Left ventricle myocardium superior (tissue), 1 donor: ENCODE measurements at regions not wholly inside any gene's neighbourhood (a gene's known extent, or its start where the extent isn't known, plus 50 kb on each side); places are given as distances from the start of the nearest gene placed in this dataset.
"Not testable (repeated sequence)": the region's sequence is repeated elsewhere in the genome, so short reads cannot be mapped to it uniquely, and the experiment has no call there.

Experiments used
- ATAC-seq: fragments of 200-7000 bp; cut with Tn5 transposase; one replicate; pipeline ENCODE4 v1.9.1; 2020; ENCODE audit warnings: mild to moderate bottlenecking, moderate library complexity
- DNase-seq: peaks from one replicate; pipeline ENCODE4 v3.0.0-alpha.2; 2020
- intact Hi-C: fragments of 100-400 bp; cut with micrococcal nuclease; formaldehyde crosslinking; loops from one replicate; pipeline ENCODE4 v1.11.0; 2022
- donor health status: DM: no; HTN: yes; CAD: no; lungs with severe emphysema.

DNA sequence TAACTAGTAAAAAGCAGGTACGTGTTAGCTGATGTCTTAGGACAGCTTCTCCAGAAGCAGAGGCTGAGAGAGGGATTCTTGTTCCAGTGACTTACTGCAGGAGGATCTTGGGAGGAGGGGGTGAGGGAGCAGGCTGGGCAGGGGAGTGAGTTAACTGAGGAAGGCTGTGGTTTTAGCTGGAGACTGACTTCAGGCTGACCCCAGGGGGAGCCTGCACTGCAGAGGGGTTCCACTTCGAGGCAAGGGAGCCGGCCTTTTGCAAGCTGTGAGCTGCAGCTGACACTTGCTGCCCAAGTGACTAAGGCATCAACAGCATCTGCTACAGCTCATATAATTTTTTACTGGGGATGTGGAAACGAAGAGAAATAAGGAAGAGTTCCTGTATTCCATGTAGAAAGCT, 50.4 kb upstream of the SOD1 start:
- intact Hi-C loops = no loop called here
- ATAC-seq (no peak), DNase-seq (no peak)

DNA sequence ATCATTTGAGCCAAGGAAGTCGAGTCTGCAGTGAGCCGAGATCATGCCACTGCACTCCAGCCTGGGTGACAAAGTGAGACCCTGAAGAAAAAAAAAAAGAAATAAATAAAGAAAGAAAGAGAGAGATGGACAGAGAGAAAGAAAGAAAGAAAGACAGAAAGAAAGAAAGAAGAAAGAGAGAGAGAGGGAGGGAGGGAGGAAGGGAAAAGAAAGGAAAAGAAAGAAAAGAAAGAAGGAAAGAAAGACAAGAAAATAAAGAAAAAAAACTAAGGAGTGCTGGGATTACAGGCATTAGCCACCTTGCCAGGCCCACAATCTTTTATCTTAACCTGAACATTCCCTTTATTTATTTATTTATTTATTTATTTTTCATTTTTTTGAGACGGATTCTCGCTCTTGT, 51.7 kb upstream of the SOD1 start:
- ATAC-seq (no peak), DNase-seq (no peak)
- intact Hi-C loops = no loop called here

DNA sequence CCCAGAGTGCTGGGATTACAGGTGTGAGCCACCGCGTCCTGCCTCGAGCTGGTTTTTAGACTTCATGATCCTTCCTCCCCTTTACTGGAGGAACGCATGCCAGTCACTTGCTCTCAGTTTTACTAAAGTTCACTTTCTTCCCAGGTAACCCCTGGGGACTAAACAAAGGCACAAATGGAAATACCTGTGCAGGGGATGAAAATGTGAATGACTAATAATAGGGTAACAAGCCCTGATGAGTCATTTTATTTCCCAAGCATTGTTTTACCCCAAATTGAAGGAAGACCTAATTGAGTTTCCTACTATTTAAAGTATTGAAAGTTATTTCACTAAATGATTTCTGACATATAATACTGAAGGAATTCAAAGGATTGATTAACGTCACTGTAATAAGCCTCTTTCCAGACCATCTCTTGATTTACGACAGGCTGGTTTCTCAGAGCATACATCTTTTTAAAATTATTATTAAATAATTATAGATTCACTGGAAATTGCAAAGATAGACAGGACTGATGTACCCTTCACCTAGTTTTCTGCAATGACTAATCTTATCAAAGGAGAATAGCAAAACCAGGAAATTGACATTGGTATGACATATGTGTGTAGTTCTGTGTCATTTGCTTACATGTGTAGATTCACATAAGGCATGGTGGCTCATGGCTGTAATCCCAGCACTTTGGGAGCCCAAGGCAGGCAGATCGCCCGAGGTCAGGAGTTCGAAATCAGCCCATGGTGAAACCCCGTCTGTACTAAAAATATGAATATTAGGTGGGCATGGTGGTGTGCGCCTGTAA, 53.2 kb upstream of the SOD1 start:
- ATAC-seq (no peak), DNase-seq (no peak)
- intact Hi-C loops = no loop called here

DNA sequence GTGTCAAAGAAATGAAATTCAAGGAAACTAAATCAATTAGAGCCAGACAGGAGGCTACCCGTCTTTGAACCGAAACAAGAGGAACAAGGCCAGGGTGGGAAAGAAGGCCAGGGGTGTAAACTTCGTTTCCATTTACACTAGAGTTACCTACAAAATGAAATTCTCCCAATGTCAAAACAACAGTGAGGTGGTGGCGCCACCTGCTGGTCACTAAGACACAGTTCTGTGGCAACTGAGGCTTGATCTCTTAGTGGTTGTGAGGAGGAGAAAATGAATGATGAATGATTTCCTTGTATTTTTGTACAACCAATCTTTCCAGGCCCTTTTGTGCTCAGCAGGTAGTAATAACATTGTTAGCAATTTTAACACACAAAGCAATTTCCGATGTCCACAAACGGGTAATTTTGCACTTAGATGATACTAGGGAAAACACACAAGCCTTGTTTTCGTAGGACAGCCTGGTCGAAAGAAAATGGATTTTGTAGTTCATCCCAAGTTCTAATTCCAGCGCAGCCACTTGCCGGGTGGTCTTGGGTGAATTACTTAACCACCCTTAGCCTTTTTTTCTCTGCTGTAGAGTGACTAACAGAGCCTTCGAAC, 54.8 kb upstream of the SOD1 start:
- ATAC-seq (peak; percentile 60), DNase-seq (peak; percentile 83)
- intact Hi-C loops = loop anchor here (5.0 kb wide), 1 partner anchor 407 kb away; no protein-coding TSS in a partner anchor

- intact Hi-C loops = loop anchor here (10.0 kb wide), 1 partner anchor 495 kb away; no protein-coding TSS in a partner anchor
- ATAC-seq = no peak
- DNase-seq = no peak
Observed at GRCh38 chr21:31599563-31599962, 59.9 kb upstream of the SOD1 start.

DNA sequence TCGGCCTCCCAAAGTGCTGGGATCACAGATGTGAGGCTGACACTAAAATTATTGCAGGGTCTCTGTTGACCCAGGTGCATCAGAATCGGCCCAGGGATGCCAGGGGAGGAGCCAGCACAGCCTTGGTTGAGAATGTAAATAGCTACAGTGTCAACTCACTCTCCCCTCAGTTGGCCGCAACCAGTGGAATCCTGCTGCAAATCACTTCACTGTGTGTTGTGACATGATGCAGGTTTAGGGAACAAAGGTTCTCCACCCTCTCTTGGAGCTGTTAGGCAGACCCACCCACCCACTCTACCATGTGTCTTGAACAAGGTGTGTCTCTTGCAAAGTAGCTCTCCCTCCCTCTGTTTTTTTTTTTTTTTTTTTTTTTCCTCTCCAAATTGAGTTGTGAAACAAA, 60.5 kb upstream of the SOD1 start:
- ATAC-seq (no peak), DNase-seq (no peak)
- intact Hi-C loops = loop anchor here (10.0 kb wide), 1 partner anchor 494 kb away; no protein-coding TSS in a partner anchor

DNA sequence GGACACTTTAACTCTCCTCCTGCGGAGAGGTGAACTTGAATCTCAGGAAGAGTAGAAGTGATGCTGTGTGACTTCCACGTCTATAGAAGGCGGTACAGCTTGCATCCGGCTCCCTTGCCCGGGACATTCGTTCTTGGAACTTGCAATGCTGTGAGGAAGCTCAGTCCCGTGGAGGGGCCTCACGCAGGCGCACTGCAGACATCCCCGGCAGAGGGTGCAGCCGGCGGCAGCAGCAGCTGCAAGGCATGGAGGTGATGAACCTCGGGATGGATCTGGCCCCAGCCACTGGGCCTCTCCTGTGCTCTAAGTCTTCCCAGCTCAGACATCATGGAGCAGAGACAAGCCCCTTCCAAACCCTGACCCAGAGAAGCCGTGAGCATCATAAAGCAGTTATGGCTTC, 61.8 kb upstream of the SOD1 start:
- no peak for ATAC-seq
- intact Hi-C loops = loop anchor here (10.0 kb wide), 1 partner anchor 493 kb away; no protein-coding TSS in a partner anchor
- no peak for DNase-seq

GRCh38 chr21:31596055-31596454, 63.4 kb upstream of the SOD1 start:
- ATAC-seq (no peak), DNase-seq (no peak)
- intact Hi-C loops = loop anchor here (10.0 kb wide), 1 partner anchor 491 kb away; no protein-coding TSS in a partner anchor

GRCh38 chr21:31594726-31595125, 64.8 kb upstream of the SOD1 start:
- ATAC-seq (no peak), DNase-seq (no peak)
- intact Hi-C loops = loop anchor here (10.0 kb wide), 1 partner anchor 490 kb away; no protein-coding TSS in a partner anchor

DNA sequence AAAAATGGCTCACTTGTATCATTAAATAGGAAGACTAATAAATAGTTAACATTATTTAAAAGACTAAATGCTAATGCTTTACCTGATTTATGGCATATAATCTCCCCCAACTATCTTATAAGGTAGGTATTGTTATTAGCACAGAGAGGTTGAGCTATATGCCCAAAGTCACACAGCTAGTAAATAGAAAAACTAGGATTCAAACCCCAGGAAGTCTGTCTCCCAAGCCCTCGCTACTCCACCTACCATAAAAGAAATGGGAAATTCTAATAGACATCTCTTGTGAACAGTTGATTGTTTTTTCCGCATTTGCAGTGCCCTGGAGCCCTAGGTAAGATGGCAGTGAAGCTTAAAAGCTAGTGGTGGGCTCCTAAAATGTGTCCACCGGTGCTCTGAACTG, 65.2 kb upstream of the SOD1 start:
- ATAC-seq (no peak), DNase-seq (no peak)
- intact Hi-C loops = loop anchor here (10.0 kb wide), 1 partner anchor 489 kb away; no protein-coding TSS in a partner anchor

DNA sequence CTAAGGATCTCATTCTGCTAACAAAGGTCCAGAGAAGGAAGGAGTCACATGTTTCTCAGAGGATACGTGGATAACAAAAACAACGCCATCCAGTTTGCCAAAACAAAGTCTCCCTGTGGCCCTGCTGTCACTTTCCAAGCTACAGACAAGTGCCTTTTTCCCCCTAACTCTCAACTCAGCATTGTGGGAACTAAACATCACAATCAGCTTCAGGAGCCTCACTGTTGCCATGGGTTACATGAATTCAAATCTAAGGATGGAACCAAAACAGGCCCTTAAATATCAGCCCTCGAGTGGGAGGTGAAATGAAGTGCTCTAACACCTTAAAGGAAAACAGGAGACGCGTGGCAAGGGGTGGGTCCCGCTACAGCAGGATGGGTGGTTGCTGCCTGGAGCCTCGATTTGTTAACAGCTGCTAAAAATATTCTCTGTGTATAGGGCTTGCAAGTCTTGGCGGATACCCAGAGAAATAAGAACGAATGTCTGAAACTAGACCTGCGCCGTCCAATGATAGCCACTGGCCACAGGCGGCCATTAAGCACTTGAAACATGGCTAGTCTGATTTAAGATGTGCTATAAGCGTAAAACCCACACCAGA, 66.4 kb upstream of the SOD1 start:
- no peak for DNase-seq
- peak; percentile 42 for ATAC-seq
- intact Hi-C loops = loop anchor here (10.0 kb wide), 1 partner anchor 488 kb away; no protein-coding TSS in a partner anchor

DNA sequence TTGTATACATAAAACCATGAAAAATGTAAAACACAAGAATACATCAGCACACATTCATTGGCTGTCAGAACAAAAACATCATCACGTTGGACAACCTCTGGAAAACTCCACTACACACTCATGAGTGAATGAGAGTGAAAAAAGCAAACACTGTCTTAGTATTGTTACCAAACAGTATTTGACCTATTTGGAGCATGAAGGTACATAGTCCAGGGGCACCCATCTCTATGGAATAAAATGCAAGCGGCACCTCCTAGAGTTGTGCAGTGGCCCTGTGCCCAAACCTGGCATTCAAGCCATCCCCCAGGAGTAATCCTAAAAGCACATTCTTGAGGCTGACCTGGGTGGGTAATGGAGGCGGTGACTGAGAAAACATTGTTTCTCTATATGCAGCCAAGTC, 67.0 kb upstream of the SOD1 start:
- ATAC-seq (no peak), DNase-seq (no peak)
- intact Hi-C loops = loop anchor here (10.0 kb wide), 1 partner anchor 488 kb away; no protein-coding TSS in a partner anchor

GRCh38 chr21:31589820-31590219, 69.7 kb upstream of the SOD1 start:
- DNase-seq (no peak), ATAC-seq (no peak)
- intact Hi-C loops = loop anchor here (10.0 kb wide), 1 partner anchor 485 kb away; no protein-coding TSS in a partner anchor

DNA sequence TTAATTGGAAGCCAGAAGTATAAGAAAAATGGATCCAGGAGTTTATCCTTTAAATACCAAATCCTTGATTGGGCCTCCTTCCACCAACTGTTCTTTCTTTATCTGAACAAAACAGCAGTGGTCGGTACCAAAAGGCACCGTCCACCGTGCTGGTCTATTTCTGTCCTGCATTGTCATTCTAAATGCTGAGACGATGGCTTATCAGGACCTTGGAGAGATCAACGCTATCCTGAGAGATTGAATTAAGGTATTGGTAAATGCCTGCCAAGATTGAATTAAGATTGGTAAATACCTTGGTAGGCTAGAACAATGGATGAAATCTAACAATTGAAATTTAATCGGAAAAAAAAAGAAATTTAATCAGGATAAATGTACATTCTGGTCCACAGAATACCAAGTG, 73.4 kb upstream of the SOD1 start:
- intact Hi-C loops = no loop called here
- DNase-seq (no peak), ATAC-seq (no peak)

DNA sequence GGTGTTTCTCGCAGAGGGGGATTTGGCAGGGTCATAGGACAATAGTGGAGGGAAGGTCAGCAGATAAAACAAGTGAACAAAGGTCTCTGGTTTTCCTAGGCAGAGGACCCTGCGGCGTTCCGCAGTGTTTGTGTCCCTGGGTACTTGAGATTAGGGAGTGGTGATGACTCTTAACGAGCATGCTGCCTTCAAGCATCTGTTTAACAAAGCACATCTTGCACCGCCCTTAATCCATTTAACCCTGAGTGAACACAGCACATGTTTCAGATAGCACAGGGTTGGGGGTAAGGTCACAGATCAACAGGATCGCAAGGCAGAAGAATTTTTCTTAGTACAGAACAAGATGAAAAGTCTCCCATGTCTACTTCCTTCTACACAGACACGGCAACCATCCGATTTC, 75.6 kb upstream of the SOD1 start:
- DNase-seq, intact Hi-C loops, ATAC-seq: not testable (repeated sequence)

- no peak for ATAC-seq
- no peak for DNase-seq
- intact Hi-C loops = no loop called here
Observed at GRCh38 chr21:31583498-31583897, 76.0 kb upstream of the SOD1 start.

DNA sequence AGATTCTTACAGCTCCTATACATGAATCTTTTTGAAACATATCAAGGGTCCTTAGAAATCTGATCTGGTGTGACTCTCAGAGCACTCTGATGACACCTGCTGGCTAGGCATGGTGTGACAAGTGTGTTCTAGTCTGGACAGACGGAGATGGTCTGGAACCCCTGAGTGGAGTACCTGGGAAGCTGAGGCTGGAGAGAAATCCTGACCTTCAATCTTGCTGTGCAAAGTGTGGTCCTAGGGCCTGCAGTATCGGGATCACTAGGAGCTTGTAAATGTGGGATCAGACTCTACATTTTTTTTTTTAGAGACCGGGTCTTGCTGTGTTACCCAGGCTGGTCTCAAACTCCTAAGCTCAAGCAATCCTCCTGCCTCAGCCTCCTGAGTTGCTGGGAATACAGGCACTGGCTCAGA, 78.6 kb upstream of the SOD1 start:
- intact Hi-C loops = no loop called here
- DNase-seq = peak; percentile 78
- peak; percentile 68 for ATAC-seq

DNA sequence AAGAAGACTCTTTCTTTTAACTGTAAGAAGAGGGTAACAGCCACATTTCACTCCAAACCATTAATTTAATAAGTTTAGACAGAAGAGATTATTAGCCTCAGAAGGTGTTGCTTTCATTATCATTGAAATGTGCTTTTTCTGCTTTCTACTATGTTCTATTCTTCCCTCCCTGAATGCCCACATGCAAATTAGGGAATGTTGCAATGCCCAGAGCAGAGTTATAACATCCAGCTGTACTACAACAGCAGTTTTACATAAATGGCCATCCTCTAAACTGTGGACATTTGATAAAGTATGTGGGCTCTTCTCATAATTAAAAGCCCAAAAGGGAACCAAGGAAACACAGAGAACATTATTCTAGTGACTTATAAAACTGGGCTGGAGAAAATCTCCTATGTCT, 82.2 kb upstream of the SOD1 start:
- no peak for ATAC-seq
- intact Hi-C loops = no loop called here
- no peak for DNase-seq

- ATAC-seq = no peak
Observed at GRCh38 chr21:31576428-31576827, 83.1 kb upstream of the SOD1 start.

GRCh38 chr21:31573217-31573616, 86.3 kb upstream of the SOD1 start:
- no peak for ATAC-seq
- intact Hi-C loops = no loop called here
- DNase-seq = no peak

More at GRCh38 chr21:31576428-31576827, 83.1 kb upstream of the SOD1 start:
- DNase-seq = no peak
- intact Hi-C loops = no loop called here
